ENCODE measurements at regions not wholly inside any gene's neighbourhood (a gene's known extent, or its start where the extent isn't known, plus 50 kb on each side); places are given as distances from the start of the nearest gene placed in this dataset.

GRCh38 chr10:78410046-78410965 is 376.6 kb downstream of the RPS24 start:
- no peak for TF ChIP-seq CTCF (IDR thresholded peaks at IDR 0.05)
- no peak for DNase-seq (ENCODE audit: low spot score)
- Histone ChIP-seq H3K4me3 (no peak overlapping the region), H3K36me3 (no peaks in the 10 kb centered on the region), H3K4me1 (ENCODE audit: control insufficient read depth in 1 of 2, low read depth in 2 of 2) (peaks cover 27 to 44% of the 10 kb centered on the region in 2 donors), H3K27ac (no peak overlapping the region), H3K27me3 (replicated peaks; ENCODE audit: insufficient read depth) (no peaks in the 10 kb centered on the region), H3K9me3 (no peaks in the 10 kb centered on the region)
- no peak for ATAC-seq (ENCODE audit: insufficient number of reproducible peaks, low FRiP score, low read depth)

- TF ChIP-seq CTCF (IDR thresholded peaks at IDR 0.05): no peak
- no peaks in the 10 kb centered on the region for H3K36me3 ChIP-seq
- no peaks in the 10 kb centered on the region for H3K27me3 ChIP-seq (replicated peaks; ENCODE audit: insufficient read depth)
- H3K9me3 ChIP-seq: no peaks in the 10 kb centered on the region
- H3K4me3 ChIP-seq: no peak overlapping the region
- no peak for ATAC-seq (ENCODE audit: insufficient number of reproducible peaks, low FRiP score, low read depth)
- H3K27ac ChIP-seq: no peak overlapping the region
- peaks cover 22 to 37% of the 10 kb centered on the region in 2 donors for H3K4me1 ChIP-seq (ENCODE audit: control insufficient read depth in 1 of 2, low read depth in 2 of 2)
- no peak for DNase-seq (ENCODE audit: low spot score)
Observed at GRCh38 chr10:78411716-78412115, 378.1 kb downstream of the RPS24 start.

GRCh38 chr10:78412605-78413004 is 378.9 kb downstream of the RPS24 start:
- H3K36me3 ChIP-seq: no peaks in the 10 kb centered on the region
- TF ChIP-seq CTCF (IDR thresholded peaks at IDR 0.05): no peak
- H3K4me3 ChIP-seq: no peak overlapping the region
- H3K4me1 ChIP-seq (ENCODE audit: control insufficient read depth in 1 of 2, low read depth in 2 of 2): peaks cover 15 to 29% of the 10 kb centered on the region in 2 donors
- H3K27me3 ChIP-seq (replicated peaks; ENCODE audit: insufficient read depth): no peaks in the 10 kb centered on the region
- ATAC-seq (ENCODE audit: insufficient number of reproducible peaks, low FRiP score, low read depth): no peak
- H3K27ac ChIP-seq: no peak overlapping the region
- no peak for DNase-seq (ENCODE audit: low spot score)
- no peaks in the 10 kb centered on the region for H3K9me3 ChIP-seq

- no peaks in the 10 kb centered on the region for H3K36me3 ChIP-seq
- no peak overlapping the region for H3K27ac ChIP-seq
- H3K4me1 ChIP-seq (ENCODE audit: control insufficient read depth in 1 of 2, low read depth in 2 of 2): peaks cover 9 to 21% of the 10 kb centered on the region in 2 donors
- DNase-seq (ENCODE audit: low spot score) (no peak), ATAC-seq (ENCODE audit: insufficient number of reproducible peaks, low FRiP score, low read depth) (no peak)
- TF ChIP-seq CTCF (IDR thresholded peaks at IDR 0.05): no peak
- H3K9me3 ChIP-seq: no peaks in the 10 kb centered on the region
- H3K27me3 ChIP-seq (replicated peaks; ENCODE audit: insufficient read depth): no peaks in the 10 kb centered on the region
- H3K4me3 ChIP-seq: no peak overlapping the region
Observed at GRCh38 chr10:78413076-78414055, 379.7 kb downstream of the RPS24 start.

- Histone ChIP-seq H3K36me3 (no peaks in the 10 kb centered on the region), H3K27me3 (replicated peaks; ENCODE audit: insufficient read depth) (no peaks in the 10 kb centered on the region), H3K4me3 (no peak overlapping the region), H3K4me1 (ENCODE audit: control insufficient read depth in 1 of 2, low read depth in 2 of 2) (peaks cover 0 to 11% of the 10 kb centered on the region in 2 donors), H3K9me3 (no peaks in the 10 kb centered on the region), H3K27ac (no peak overlapping the region)
- ATAC-seq (ENCODE audit: insufficient number of reproducible peaks, low FRiP score, low read depth) (no peak), DNase-seq (ENCODE audit: low spot score) (no peak)
- no peak for TF ChIP-seq CTCF (IDR thresholded peaks at IDR 0.05)
Observed at GRCh38 chr10:78414380-78414779, 380.7 kb downstream of the RPS24 start.

Measured in thoracic aorta (tissue), 2 donors.